ENCODE measurements at regions not wholly inside any gene's neighbourhood (a gene's known extent, or its start where the extent isn't known, plus 50 kb on each side); places are given as distances from the start of the nearest gene placed in this dataset.

DNA sequence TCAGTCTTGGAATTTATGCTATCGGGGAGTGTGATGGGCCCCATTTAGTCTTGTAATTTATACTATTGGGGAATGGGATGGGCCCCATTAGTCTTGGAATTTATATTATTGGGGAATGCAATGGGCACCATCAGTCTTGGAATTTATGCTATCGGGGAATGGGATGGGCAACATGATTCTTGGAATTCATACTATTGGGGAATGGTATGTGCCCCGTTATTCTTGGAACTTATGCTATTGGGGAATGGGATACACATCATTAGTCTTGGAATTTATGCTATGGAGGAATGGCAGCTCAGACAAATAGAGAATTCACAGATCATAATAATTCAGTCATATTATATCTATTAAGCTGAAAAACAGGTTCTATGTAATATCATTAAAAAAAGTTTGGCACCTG lies 300.3 kb downstream of the SMOC2 start:
- WGBS, 2 experiments (ENCODE audit: extremely low coverage in 2 of 2, insufficient read length in 1 of 2) = no CpG with 5 or more reads among the region's 3 CpGs
- ATAC-seq (ENCODE audit: low read depth) = no peak

More for the DNA sequence above, 300.3 kb downstream of the SMOC2 start:
- peaks cover 27% of the 10 kb centered on the region for H3K9me3 ChIP-seq (ENCODE audit: control insufficient read depth, insufficient read depth, low read length)
- H3K9me1 ChIP-seq (ENCODE audit: insufficient read depth, low read length) = no peaks in the 10 kb centered on the region
- no peak overlapping the region for H3K27ac ChIP-seq (ENCODE audit: insufficient read depth, low read length)
- no peak overlapping the region for H2AK9ac ChIP-seq (replicated peaks; ENCODE audit: low read depth, low read length, poor library complexity)
- ChIA-PET POLR2A (ENCODE audit: unreplicated experiment) (no interaction called here), CTCF (no interaction called here)
- H3K4me1 ChIP-seq (ENCODE audit: control insufficient read depth, insufficient read depth, low read length) = no peaks in the 10 kb centered on the region
- no peak overlapping the region for H4K91ac ChIP-seq (ENCODE audit: insufficient read depth, low read depth, low read length)
- H4K20me1 ChIP-seq (ENCODE audit: insufficient read depth, low read length) = no peaks in the 10 kb centered on the region
- no peak overlapping the region for H2BK5ac ChIP-seq (ENCODE audit: low read depth, low read length, poor library complexity, severe bottlenecking)
- H3K36me3 ChIP-seq (ENCODE audit: control insufficient read depth, insufficient read depth, low read length) = no peaks in the 10 kb centered on the region
- no peak overlapping the region for H2AFZ ChIP-seq (replicated peaks; ENCODE audit: low read length, poor library complexity)
- no peak overlapping the region for H3K56ac ChIP-seq (ENCODE audit: extremely low read depth, insufficient read depth, low read length)
- H2AK5ac ChIP-seq (ENCODE audit: low read depth, low read length) = no peak overlapping the region
- H3K9ac ChIP-seq (ENCODE audit: low read depth, low read length) = no peak overlapping the region
- no peak overlapping the region for H3K4ac ChIP-seq (ENCODE audit: low read depth, low read length)
- TF ChIP-seq NFE2L2 (IDR thresholded peaks at IDR 0.05; ENCODE audit: low read depth, low read length) = no peak
- no peak for TF ChIP-seq RCOR1 (IDR thresholded peaks at IDR 0.05; ENCODE audit: insufficient replicate concordance, low read length)
- TF ChIP-seq CHD1 (IDR thresholded peaks at IDR 0.05; ENCODE audit: low read depth, low read length) = no peak
- no peak for TF ChIP-seq RAD21 (IDR thresholded peaks at IDR 0.05; ENCODE audit: low read length)
- no peak for TF ChIP-seq MAFK (IDR thresholded peaks at IDR 0.05; ENCODE audit: low read depth, low read length)
- no peak for TF ChIP-seq SMC3 (IDR thresholded peaks at IDR 0.05; ENCODE audit: low read depth, low read length)
- TF ChIP-seq, protein P1, sequence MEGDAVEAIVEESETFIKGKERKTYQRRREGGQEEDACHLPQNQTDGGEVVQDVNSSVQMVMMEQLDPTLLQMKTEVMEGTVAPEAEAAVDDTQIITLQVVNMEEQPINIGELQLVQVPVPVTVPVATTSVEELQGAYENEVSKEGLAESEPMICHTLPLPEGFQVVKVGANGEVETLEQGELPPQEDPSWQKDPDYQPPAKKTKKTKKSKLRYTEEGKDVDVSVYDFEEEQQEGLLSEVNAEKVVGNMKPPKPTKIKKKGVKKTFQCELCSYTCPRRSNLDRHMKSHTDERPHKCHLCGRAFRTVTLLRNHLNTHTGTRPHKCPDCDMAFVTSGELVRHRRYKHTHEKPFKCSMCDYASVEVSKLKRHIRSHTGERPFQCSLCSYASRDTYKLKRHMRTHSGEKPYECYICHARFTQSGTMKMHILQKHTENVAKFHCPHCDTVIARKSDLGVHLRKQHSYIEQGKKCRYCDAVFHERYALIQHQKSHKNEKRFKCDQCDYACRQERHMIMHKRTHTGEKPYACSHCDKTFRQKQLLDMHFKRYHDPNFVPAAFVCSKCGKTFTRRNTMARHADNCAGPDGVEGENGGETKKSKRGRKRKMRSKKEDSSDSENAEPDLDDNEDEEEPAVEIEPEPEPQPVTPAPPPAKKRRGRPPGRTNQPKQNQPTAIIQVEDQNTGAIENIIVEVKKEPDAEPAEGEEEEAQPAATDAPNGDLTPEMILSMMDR (conservative IDR thresholded peaks at IDR 0.05; ENCODE audit: low read depth, low read length) = no peak
- TF ChIP-seq, protein P2, sequence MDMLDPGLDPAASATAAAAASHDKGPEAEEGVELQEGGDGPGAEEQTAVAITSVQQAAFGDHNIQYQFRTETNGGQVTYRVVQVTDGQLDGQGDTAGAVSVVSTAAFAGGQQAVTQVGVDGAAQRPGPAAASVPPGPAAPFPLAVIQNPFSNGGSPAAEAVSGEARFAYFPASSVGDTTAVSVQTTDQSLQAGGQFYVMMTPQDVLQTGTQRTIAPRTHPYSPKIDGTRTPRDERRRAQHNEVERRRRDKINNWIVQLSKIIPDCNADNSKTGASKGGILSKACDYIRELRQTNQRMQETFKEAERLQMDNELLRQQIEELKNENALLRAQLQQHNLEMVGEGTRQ (IDR thresholded peaks at IDR 0.05; ENCODE audit: low read depth, low read length) = no peak
- no peak overlapping the region for H2BK120ac ChIP-seq (ENCODE audit: low read depth, low read length)
- no peak overlapping the region for H3K23ac ChIP-seq (ENCODE audit: low read depth, low read length)
- H2BK20ac ChIP-seq (ENCODE audit: low read depth, low read length) = no peak overlapping the region
- intact Hi-C loops (cut with micrococcal nuclease) = no loop called here
- dilution Hi-C loops (cut with HindIII; ENCODE audit: low sequenced_read_pairs, unreplicated experiment) = no loop called here
- BruUV-seq (replicated peaks) = no TSS peak
- no peak overlapping the region for H2BK15ac ChIP-seq (ENCODE audit: low read depth, low read length)
- no peak overlapping the region for H4K5ac ChIP-seq (ENCODE audit: low read depth, low read length)
- no peak overlapping the region for H3K4me2 ChIP-seq (ENCODE audit: low read depth, low read length)
- no peak overlapping the region for H4K8ac ChIP-seq (ENCODE audit: low read depth in 2 of 2, low read length in 2 of 2)
- H3K4me3 ChIP-seq (ENCODE audit: insufficient read depth, low read depth, low read length) = no peak overlapping the region
- DNase-seq = no peak
- no peak overlapping the region for H3K18ac ChIP-seq (ENCODE audit: low read depth, low read length)
- no peaks in the 10 kb centered on the region for H3K79me1 ChIP-seq (ENCODE audit: low read depth in 1 of 2, low read length in 2 of 2)
- in situ Hi-C loops (cut with MboI; ENCODE audit: low sequenced_read_pairs) = no loop called here
- H3K27me3 ChIP-seq (ENCODE audit: control insufficient read depth, insufficient read depth, low read length) = no peaks in the 10 kb centered on the region
- H3K14ac ChIP-seq (replicated peaks; ENCODE audit: low read depth, low read length) = no peak overlapping the region
